ENCODE measurements at regions not wholly inside any gene's neighbourhood (a gene's known extent, or its start where the extent isn't known, plus 50 kb on each side); places are given as distances from the start of the nearest gene placed in this dataset.

DNA sequence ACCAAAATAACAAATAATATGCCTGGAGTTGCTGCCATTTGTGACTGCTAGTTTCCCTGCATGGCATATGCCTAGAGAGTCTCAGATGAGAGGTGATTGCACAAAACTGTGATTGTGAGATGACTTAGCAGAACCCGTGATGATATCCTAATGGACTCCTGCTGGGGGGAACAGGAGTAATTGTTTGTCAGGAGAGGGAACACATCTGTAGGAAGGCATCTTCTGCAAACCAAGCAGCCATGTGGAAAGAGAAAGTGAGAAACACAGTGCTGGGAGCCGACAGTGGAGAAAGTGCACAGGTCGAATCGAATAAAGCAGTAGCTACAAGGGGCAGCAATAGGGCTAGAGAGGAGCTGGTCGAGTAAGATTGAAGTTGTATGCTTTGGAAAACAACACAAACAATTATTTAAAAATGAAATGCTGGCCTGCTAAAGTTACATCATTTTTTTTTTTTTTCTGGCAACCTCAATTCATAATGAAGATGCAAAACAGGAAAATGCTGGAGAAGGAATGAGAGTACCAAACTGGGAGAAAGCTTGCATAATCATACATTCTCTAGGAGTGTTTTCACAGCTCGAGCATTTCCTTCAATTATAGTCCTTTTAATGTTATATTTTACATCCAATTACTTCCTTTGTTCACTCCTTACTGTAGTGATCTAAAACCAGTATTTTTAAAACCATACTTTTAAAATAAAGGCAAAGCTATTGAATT, 494.2 kb upstream of the AGTR1 start:
- Histone ChIP-seq H3K4me1 (ENCODE audit: control insufficient read depth, insufficient read depth, low read length) (no peaks in the 10 kb centered on the region), H3K9ac (ENCODE audit: extremely low read depth, low read length, poor library complexity, severe bottlenecking) (no peak overlapping the region), H3K27me3 (ENCODE audit: control insufficient read depth, insufficient read depth, low read length, poor library complexity, severe bottlenecking) (peaks cover 62% of the 10 kb centered on the region), H3K36me3 (ENCODE audit: control insufficient read depth, insufficient read depth, low read length) (no peaks in the 10 kb centered on the region), H3K4me3 (ENCODE audit: low read length) (no peak overlapping the region), H3K27ac (ENCODE audit: low read depth, low read length) (no peak overlapping the region), H3K9me3 (ENCODE audit: control insufficient read depth, low read length) (no peaks in the 10 kb centered on the region)
- TF ChIP-seq, protein P1, sequence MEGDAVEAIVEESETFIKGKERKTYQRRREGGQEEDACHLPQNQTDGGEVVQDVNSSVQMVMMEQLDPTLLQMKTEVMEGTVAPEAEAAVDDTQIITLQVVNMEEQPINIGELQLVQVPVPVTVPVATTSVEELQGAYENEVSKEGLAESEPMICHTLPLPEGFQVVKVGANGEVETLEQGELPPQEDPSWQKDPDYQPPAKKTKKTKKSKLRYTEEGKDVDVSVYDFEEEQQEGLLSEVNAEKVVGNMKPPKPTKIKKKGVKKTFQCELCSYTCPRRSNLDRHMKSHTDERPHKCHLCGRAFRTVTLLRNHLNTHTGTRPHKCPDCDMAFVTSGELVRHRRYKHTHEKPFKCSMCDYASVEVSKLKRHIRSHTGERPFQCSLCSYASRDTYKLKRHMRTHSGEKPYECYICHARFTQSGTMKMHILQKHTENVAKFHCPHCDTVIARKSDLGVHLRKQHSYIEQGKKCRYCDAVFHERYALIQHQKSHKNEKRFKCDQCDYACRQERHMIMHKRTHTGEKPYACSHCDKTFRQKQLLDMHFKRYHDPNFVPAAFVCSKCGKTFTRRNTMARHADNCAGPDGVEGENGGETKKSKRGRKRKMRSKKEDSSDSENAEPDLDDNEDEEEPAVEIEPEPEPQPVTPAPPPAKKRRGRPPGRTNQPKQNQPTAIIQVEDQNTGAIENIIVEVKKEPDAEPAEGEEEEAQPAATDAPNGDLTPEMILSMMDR (conservative IDR thresholded peaks at IDR 0.05), result no peak
- H3K9me3 Mint-ChIP-seq, result peaks cover 2% of the 10 kb centered on the region
- 78 to 89% methylated on average over 2 to 6 of the region's 6 CpGs for WGBS, 2 experiments (ENCODE audit: insufficient coverage in 1 of 2, insufficient read length in 1 of 2)
- DNase-seq, result peak; percentile 67
- H3K36me3 Mint-ChIP-seq (ENCODE audit: low read depth), result no peaks in the 10 kb centered on the region
- H3K4me1 Mint-ChIP-seq, result peaks cover 8% of the 10 kb centered on the region
- no peak overlapping the region for H3K4me3 Mint-ChIP-seq
- H3K27me3 Mint-ChIP-seq (ENCODE audit: insufficient read depth), result peaks cover 24% of the 10 kb centered on the region
- H3K27ac Mint-ChIP-seq, result no peak overlapping the region

GRCh38 chr3:148204131-148204530, 493.6 kb upstream of the AGTR1 start:
- peaks cover 62% of the 10 kb centered on the region for H3K27me3 ChIP-seq (ENCODE audit: control insufficient read depth, insufficient read depth, low read length, poor library complexity, severe bottlenecking)
- no peak overlapping the region for H3K4me3 ChIP-seq (ENCODE audit: low read length)
- TF ChIP-seq, protein P1 (conservative IDR thresholded peaks at IDR 0.05), result no peak
- no peaks in the 10 kb centered on the region for H3K9me3 ChIP-seq (ENCODE audit: control insufficient read depth, low read length)
- DNase-seq, result no peak
- Mint-ChIP-seq H3K9me3 (no peaks in the 10 kb centered on the region), H3K4me3 (no peak overlapping the region), H3K36me3 (ENCODE audit: low read depth) (no peaks in the 10 kb centered on the region), H3K4me1 (peaks cover 8% of the 10 kb centered on the region), H3K27ac (no peak overlapping the region), H3K27me3 (ENCODE audit: insufficient read depth) (peaks cover 24% of the 10 kb centered on the region)
- H3K27ac ChIP-seq (ENCODE audit: low read depth, low read length), result no peak overlapping the region
- H3K4me1 ChIP-seq (ENCODE audit: control insufficient read depth, insufficient read depth, low read length), result no peaks in the 10 kb centered on the region
- no peak overlapping the region for H3K9ac ChIP-seq (ENCODE audit: extremely low read depth, low read length, poor library complexity, severe bottlenecking)
- 67% methylated on average over 1 of the region's 1 CpG; no CpG with 5 or more reads in 1 of the 2 experiments for WGBS, 2 experiments (ENCODE audit: insufficient coverage in 1 of 2, insufficient read length in 1 of 2)
- H3K36me3 ChIP-seq (ENCODE audit: control insufficient read depth, insufficient read depth, low read length), result no peaks in the 10 kb centered on the region

DNA sequence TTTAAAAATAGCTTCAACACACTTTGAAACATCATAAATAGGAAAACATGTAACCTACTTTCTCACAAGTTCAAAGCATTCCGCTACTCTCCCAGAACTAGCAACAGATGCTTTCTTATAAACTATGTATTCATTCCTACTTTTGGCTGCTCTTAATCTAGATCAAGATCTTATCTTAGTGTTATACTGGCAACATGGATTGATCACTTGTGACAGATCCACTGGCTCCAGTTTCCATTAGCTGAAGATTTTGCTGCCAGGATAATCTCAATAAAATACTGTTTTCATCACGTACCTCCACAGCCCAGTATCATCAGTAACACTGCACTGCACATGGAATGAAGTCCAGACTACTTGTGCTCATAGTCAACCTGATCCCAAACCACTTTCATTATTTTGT, 491.7 kb upstream of the AGTR1 start:
- no peaks in the 10 kb centered on the region for H3K4me1 ChIP-seq (ENCODE audit: control insufficient read depth, insufficient read depth, low read length)
- Mint-ChIP-seq H3K4me1 (peaks cover 8% of the 10 kb centered on the region), H3K27ac (no peak overlapping the region), H3K4me3 (no peak overlapping the region), H3K36me3 (ENCODE audit: low read depth) (no peaks in the 10 kb centered on the region), H3K27me3 (ENCODE audit: insufficient read depth) (peaks cover 14% of the 10 kb centered on the region), H3K9me3 (no peaks in the 10 kb centered on the region)
- no peak overlapping the region for H3K9ac ChIP-seq (ENCODE audit: extremely low read depth, low read length, poor library complexity, severe bottlenecking)
- peaks cover 45% of the 10 kb centered on the region for H3K27me3 ChIP-seq (ENCODE audit: control insufficient read depth, insufficient read depth, low read length, poor library complexity, severe bottlenecking)
- DNase-seq, result no peak
- H3K36me3 ChIP-seq (ENCODE audit: control insufficient read depth, insufficient read depth, low read length), result no peaks in the 10 kb centered on the region
- WGBS, 2 experiments (ENCODE audit: insufficient coverage in 1 of 2, insufficient read length in 1 of 2), result 93 to 95% methylated on average over 2 of the region's 2 CpGs
- H3K4me3 ChIP-seq (ENCODE audit: low read length), result no peak overlapping the region
- no peaks in the 10 kb centered on the region for H3K9me3 ChIP-seq (ENCODE audit: control insufficient read depth, low read length)
- no peak overlapping the region for H3K27ac ChIP-seq (ENCODE audit: low read depth, low read length)
- TF ChIP-seq, protein P1 (conservative IDR thresholded peaks at IDR 0.05), result no peak
